ENCODE measurements at regions not wholly inside any gene's neighbourhood (a gene's known extent, or its start where the extent isn't known, plus 50 kb on each side); places are given as distances from the start of the nearest gene placed in this dataset.

DNA sequence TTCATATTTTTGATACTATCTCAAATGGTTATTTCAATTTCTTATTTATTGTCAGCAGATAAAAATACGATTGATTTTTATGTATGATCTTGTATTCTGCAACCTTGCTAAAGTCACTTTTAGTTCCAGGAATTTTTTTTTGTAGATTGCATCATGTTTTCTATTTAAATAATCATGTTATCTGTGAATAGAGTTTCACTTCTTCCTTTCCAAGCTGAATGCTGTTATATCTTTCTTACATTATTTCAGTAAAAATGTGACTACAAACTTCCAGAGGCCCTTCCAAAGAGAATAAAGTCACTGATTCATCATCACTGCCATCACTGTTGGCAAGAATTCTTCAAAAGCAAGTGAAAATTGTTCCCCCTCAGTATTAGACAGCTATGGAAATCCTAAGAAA, 104.7 kb upstream of the RAP1B start:
- no peak overlapping the region for H3K4me3 ChIP-seq (ENCODE audit: control insufficient read depth, low read depth, low read length)
- no peak for DNase-seq (ENCODE audit: low read depth)
- TF ChIP-seq CTCF (IDR thresholded peaks at IDR 0.05; ENCODE audit: control insufficient read depth, insufficient read depth, low read depth, low read length, missing control alignments) = no peak

- no peak for DNase-seq (ENCODE audit: low read depth)
- no peak overlapping the region for H3K4me3 ChIP-seq (ENCODE audit: control insufficient read depth, low read depth, low read length)
- TF ChIP-seq CTCF (IDR thresholded peaks at IDR 0.05; ENCODE audit: control insufficient read depth, insufficient read depth, low read depth, low read length, missing control alignments) = no peak
These were observed 104.1 kb upstream of the RAP1B start for GRCh38 chr12:68506619-68507018.

DNA sequence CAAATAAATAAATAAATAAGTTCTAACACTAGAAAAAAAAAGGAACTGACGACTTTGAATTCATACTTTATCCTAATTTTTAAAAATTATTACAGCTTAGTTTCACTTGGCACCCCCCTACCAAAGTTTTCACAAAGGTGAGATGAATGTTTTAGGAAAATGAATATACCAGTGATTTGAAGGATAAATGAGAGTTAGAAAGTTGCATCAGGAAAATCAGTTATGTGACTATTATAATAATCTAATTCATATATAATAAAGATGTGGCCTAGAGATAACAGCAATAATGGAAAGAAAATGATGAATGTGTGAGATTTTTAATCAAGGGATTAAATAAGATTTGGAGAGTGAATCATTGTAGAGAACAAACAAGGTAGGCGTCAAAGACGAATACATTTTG, 103.0 kb upstream of the RAP1B start:
- H3K4me3 ChIP-seq (ENCODE audit: control insufficient read depth, low read depth, low read length) = no peak overlapping the region
- no peak for DNase-seq (ENCODE audit: low read depth)
- TF ChIP-seq CTCF (IDR thresholded peaks at IDR 0.05; ENCODE audit: control insufficient read depth, insufficient read depth, low read depth, low read length, missing control alignments) = no peak

DNA sequence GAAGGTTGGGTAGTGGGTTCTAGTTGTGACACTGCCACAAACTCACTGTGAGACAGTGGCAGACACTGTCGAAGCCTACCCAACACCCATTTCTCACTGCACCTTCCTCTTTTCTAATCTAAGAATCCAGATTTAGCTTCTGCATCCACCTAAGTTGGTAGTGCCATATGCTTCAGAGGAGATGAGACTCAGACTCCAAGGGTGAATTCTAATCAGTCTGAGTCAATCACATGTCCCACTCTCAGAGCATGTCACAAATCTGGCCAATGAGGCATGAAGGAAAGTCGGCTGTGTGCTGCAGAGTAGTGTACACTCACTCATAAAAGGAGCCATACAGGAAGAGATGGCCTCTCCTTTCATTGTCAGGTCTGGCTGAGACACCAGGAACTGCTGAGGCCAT, 102.1 kb upstream of the RAP1B start:
- no peak for DNase-seq (ENCODE audit: low read depth)
- TF ChIP-seq CTCF (IDR thresholded peaks at IDR 0.05; ENCODE audit: control insufficient read depth, insufficient read depth, low read depth, low read length, missing control alignments) = no peak

GRCh38 chr12:68509242-68509641, 101.5 kb upstream of the RAP1B start:
- H3K4me3 ChIP-seq (ENCODE audit: control insufficient read depth, low read depth, low read length) = no peak overlapping the region
- TF ChIP-seq CTCF (IDR thresholded peaks at IDR 0.05; ENCODE audit: control insufficient read depth, insufficient read depth, low read depth, low read length, missing control alignments) = no peak
- DNase-seq (ENCODE audit: low read depth) = no peak

More for the DNA sequence above, 102.1 kb upstream of the RAP1B start:
- H3K4me3 ChIP-seq (ENCODE audit: control insufficient read depth, low read depth, low read length) = no peak overlapping the region

- TF ChIP-seq CTCF (IDR thresholded peaks at IDR 0.05; ENCODE audit: control insufficient read depth, insufficient read depth, low read depth, low read length, missing control alignments) = no peak
- no peak overlapping the region for H3K4me3 ChIP-seq (ENCODE audit: control insufficient read depth, low read depth, low read length)
- no peak for DNase-seq (ENCODE audit: low read depth)
These were observed 100.3 kb upstream of the RAP1B start for GRCh38 chr12:68510397-68510796.

GRCh38 chr12:68514807-68515411, 95.8 kb upstream of the RAP1B start:
- no peak overlapping the region for H3K4me3 ChIP-seq (ENCODE audit: control insufficient read depth, low read depth, low read length)
- no peak for DNase-seq (ENCODE audit: low read depth)
- no peak for TF ChIP-seq CTCF (IDR thresholded peaks at IDR 0.05; ENCODE audit: control insufficient read depth, insufficient read depth, low read depth, low read length, missing control alignments)
